ENCODE measurements at regions not wholly inside any gene's neighbourhood (a gene's known extent, or its start where the extent isn't known, plus 50 kb on each side); places are given as distances from the start of the nearest gene placed in this dataset.

GRCh38 chr22:27630754-27631153 is 170.8 kb downstream of the MN1 start:
- Histone ChIP-seq H3K4me3 (ENCODE audit: low read depth, low read length) (no peak overlapping the region), H3K36me3 (ENCODE audit: insufficient read depth) (no peaks in the 10 kb centered on the region), H3K27ac (ENCODE audit: low read depth) (no peak overlapping the region), H3K4me1 (ENCODE audit: insufficient read depth) (no peaks in the 10 kb centered on the region)
- WGBS = 91% methylated on average over 5 of the region's 5 CpGs
- no peak for DNase-seq (ENCODE audit: extremely low spot score)

GRCh38 chr22:27631641-27632040 is 169.9 kb downstream of the MN1 start:
- Histone ChIP-seq H3K27ac (ENCODE audit: low read depth) (no peak overlapping the region), H3K4me1 (ENCODE audit: insufficient read depth) (no peaks in the 10 kb centered on the region), H3K36me3 (ENCODE audit: insufficient read depth) (no peaks in the 10 kb centered on the region), H3K4me3 (ENCODE audit: low read depth, low read length) (no peak overlapping the region)
- no peak for DNase-seq (ENCODE audit: extremely low spot score)
- WGBS = 98% methylated on average over 1 of the region's 1 CpG

GRCh38 chr22:27632451-27633295 is 168.9 kb downstream of the MN1 start:
- Histone ChIP-seq H3K36me3 (ENCODE audit: insufficient read depth) (no peaks in the 10 kb centered on the region), H3K4me1 (ENCODE audit: insufficient read depth) (no peaks in the 10 kb centered on the region), H3K4me3 (ENCODE audit: low read depth, low read length) (no peak overlapping the region), H3K27ac (ENCODE audit: low read depth) (no peak overlapping the region)
- 36% methylated on average over 24 of the region's 24 CpGs for WGBS
- DNase-seq (ENCODE audit: extremely low spot score) = no peak

- no peak overlapping the region for H3K4me3 ChIP-seq (ENCODE audit: low read depth, low read length)
- H3K4me1 ChIP-seq (ENCODE audit: insufficient read depth) = no peaks in the 10 kb centered on the region
- no peak overlapping the region for H3K27ac ChIP-seq (ENCODE audit: low read depth)
- WGBS = 69% methylated on average over 8 of the region's 8 CpGs
- no peaks in the 10 kb centered on the region for H3K36me3 ChIP-seq (ENCODE audit: insufficient read depth)
- no peak for DNase-seq (ENCODE audit: extremely low spot score)
Measured at GRCh38 chr22:27633296-27633871, 168.2 kb downstream of the MN1 start.

- DNase-seq (ENCODE audit: extremely low spot score) = no peak
- Histone ChIP-seq H3K4me1 (ENCODE audit: insufficient read depth) (no peaks in the 10 kb centered on the region), H3K36me3 (ENCODE audit: insufficient read depth) (no peaks in the 10 kb centered on the region)
Measured at GRCh38 chr22:27634043-27634740, 167.4 kb downstream of the MN1 start.

GRCh38 chr22:27635435-27635834 is 166.1 kb downstream of the MN1 start:
- Histone ChIP-seq H3K27ac (ENCODE audit: low read depth) (no peak overlapping the region), H3K4me3 (ENCODE audit: low read depth, low read length) (no peak overlapping the region), H3K4me1 (ENCODE audit: insufficient read depth) (no peaks in the 10 kb centered on the region), H3K36me3 (ENCODE audit: insufficient read depth) (no peaks in the 10 kb centered on the region)
- DNase-seq (ENCODE audit: extremely low spot score) = no peak
- WGBS = 89% methylated on average over 2 of the region's 2 CpGs

More at GRCh38 chr22:27634043-27634740, 167.4 kb downstream of the MN1 start:
- Histone ChIP-seq H3K4me3 (ENCODE audit: low read depth, low read length) (no peak overlapping the region), H3K27ac (ENCODE audit: low read depth) (no peak overlapping the region)
- 90% methylated on average over 17 of the region's 17 CpGs for WGBS

GRCh38 chr22:27635852-27636251 is 165.7 kb downstream of the MN1 start:
- H3K36me3 ChIP-seq (ENCODE audit: insufficient read depth) = no peaks in the 10 kb centered on the region
- no peak for DNase-seq (ENCODE audit: extremely low spot score)
- no peaks in the 10 kb centered on the region for H3K4me1 ChIP-seq (ENCODE audit: insufficient read depth)
- 89% methylated on average over 6 of the region's 6 CpGs for WGBS
- H3K4me3 ChIP-seq (ENCODE audit: low read depth, low read length) = no peak overlapping the region
- no peak overlapping the region for H3K27ac ChIP-seq (ENCODE audit: low read depth)

GRCh38 chr22:27636716-27637508 is 164.6 kb downstream of the MN1 start:
- no peaks in the 10 kb centered on the region for H3K4me1 ChIP-seq (ENCODE audit: insufficient read depth)
- DNase-seq (ENCODE audit: extremely low spot score) = no peak
- H3K4me3 ChIP-seq (ENCODE audit: low read depth, low read length) = no peak overlapping the region
- WGBS = 51% methylated on average over 10 of the region's 10 CpGs
- H3K36me3 ChIP-seq (ENCODE audit: insufficient read depth) = no peaks in the 10 kb centered on the region
- H3K27ac ChIP-seq (ENCODE audit: low read depth) = no peak overlapping the region

GRCh38 chr22:27637604-27638003 is 164.0 kb downstream of the MN1 start:
- no peak for DNase-seq (ENCODE audit: extremely low spot score)
- H3K27ac ChIP-seq (ENCODE audit: low read depth) = no peak overlapping the region

GRCh38 chr22:27638329-27639233 is 163.0 kb downstream of the MN1 start:
- H3K4me1 ChIP-seq (ENCODE audit: insufficient read depth) = no peaks in the 10 kb centered on the region
- no peak overlapping the region for H3K27ac ChIP-seq (ENCODE audit: low read depth)
- 90% methylated on average over 25 of the region's 25 CpGs for WGBS
- H3K36me3 ChIP-seq (ENCODE audit: insufficient read depth) = no peaks in the 10 kb centered on the region
- DNase-seq (ENCODE audit: extremely low spot score) = no peak
- H3K4me3 ChIP-seq (ENCODE audit: low read depth, low read length) = no peak overlapping the region

More at GRCh38 chr22:27637604-27638003, 164.0 kb downstream of the MN1 start:
- Histone ChIP-seq H3K4me1 (ENCODE audit: insufficient read depth) (no peaks in the 10 kb centered on the region), H3K4me3 (ENCODE audit: low read depth, low read length) (no peak overlapping the region), H3K36me3 (ENCODE audit: insufficient read depth) (no peaks in the 10 kb centered on the region)
- WGBS = 56% methylated on average over 3 of the region's 3 CpGs

- H3K4me3 ChIP-seq (ENCODE audit: low read depth, low read length) = no peak overlapping the region
- H3K4me1 ChIP-seq (ENCODE audit: insufficient read depth) = no peaks in the 10 kb centered on the region
- no peak for DNase-seq (ENCODE audit: extremely low spot score)
Measured at GRCh38 chr22:27639248-27640086, 162.1 kb downstream of the MN1 start.

More at GRCh38 chr22:27639248-27640086, 162.1 kb downstream of the MN1 start:
- H3K27ac ChIP-seq (ENCODE audit: low read depth) = no peak overlapping the region
- H3K36me3 ChIP-seq (ENCODE audit: insufficient read depth) = no peaks in the 10 kb centered on the region
- 77% methylated on average over 19 of the region's 19 CpGs for WGBS
